B cell (primary cell): ENCODE measurements at regions not wholly inside any gene's neighbourhood (a gene's known extent, or its start where the extent isn't known, plus 50 kb on each side); places are given as distances from the start of the nearest gene placed in this dataset.

Source experiments
- ATAC-seq: fragments of 200-7000 bp; cut with Tn5 transposase; one replicate; pipeline ENCODE4 v1.10.0; 2021; ENCODE audit warnings: low read depth, mild to moderate bottlenecking, moderate number of reproducible peaks, moderate library complexity
- CTCF ChIA-PET: fragments of 350-600 bp; sonication (Branson Sonifier 250); formaldehyde crosslinking; loops from one replicate; lab custom pipeline; 2021; ENCODE audit warnings: antibody characterized with exemption, inconsistent platforms; lab: Charles Lee
- POLR2A ChIA-PET: fragments of 350-600 bp; sonication (Branson Sonifier 250); formaldehyde crosslinking; loops from one replicate; lab custom pipeline; 2021; ENCODE audit warnings: antibody characterized with exemption; lab: Charles Lee
- DNase-seq: peaks from one replicate; pipeline ENCODE4 v3.0.0; 2013
- H2AFZ ChIP-seq: 2 replicates; pipeline ENCODE4 v1.6.1; 2012; ENCODE audit warnings: mild to moderate bottlenecking, low read depth, low read length; ENCODE audit not compliant: insufficient read depth, poor library complexity, severe bottlenecking
- H3K27ac ChIP-seq, 2 donors: 1 replicate in 1 of 2; 2 replicates in 1 of 2; pipeline ENCODE4 v1.5.1; 2012 to 2013; ENCODE audit warnings: low read length in 2 of 2, mild to moderate bottlenecking in 2 of 2, moderate library complexity in 1 of 2
- H3K27me3 ChIP-seq, 4 experiments: fragments of 200-600 bp in 1 of 4; sonication (generic) in 1 of 4; replicated peaks in 1 of 4; 1 replicate in 2 of 4; 2 replicates in 2 of 4; pipeline versions ENCODE4 v1.6.1 to v1.7.0; 2013 to 2016; ENCODE audit warnings: low read length in 3 of 4, mild to moderate bottlenecking in 2 of 4, mixed read lengths in 1 of 4, moderate library complexity in 1 of 4; ENCODE audit not compliant: insufficient read depth in 4 of 4, control insufficient read depth in 3 of 4; ENCODE audit errors: control extremely low read depth in 1 of 4
- H3K36me3 ChIP-seq, 2 experiments: replicated peaks in 1 of 2; 1 replicate in 1 of 2; 2 replicates in 1 of 2; pipeline versions ENCODE4 v1.6.1 to v1.7.1; 2013; ENCODE audit warnings: low read length in 1 of 2; ENCODE audit not compliant: insufficient read depth in 2 of 2, control insufficient read depth in 1 of 2; ENCODE audit errors: control extremely low read depth in 1 of 2, extremely low read depth in 1 of 2
- H3K4me1 ChIP-seq, 2 donors: fragments of 200-600 bp in 1 of 2; sonication (generic) in 1 of 2; 1 replicate in 1 of 2; 2 replicates in 1 of 2; pipeline versions ENCODE4 v1.5.1 to v1.6.1; 2013 to 2017; ENCODE audit warnings: low read length in 2 of 2; ENCODE audit not compliant: control insufficient read depth in 2 of 2, insufficient read depth in 2 of 2
- H3K4me2 ChIP-seq: replicated peaks from 2 replicates; pipeline ENCODE3; 2012; ENCODE audit warnings: mild to moderate bottlenecking, low read depth, low read length; ENCODE audit not compliant: poor library complexity, severe bottlenecking
- H3K4me3 ChIP-seq, 5 experiments: fragments of 200-600 bp in 1 of 5; sonication (generic) in 1 of 5; 1 replicate in 3 of 5; 2 replicates in 2 of 5; pipeline versions ENCODE4 v1.5.1 to v1.7.0; 2011 to 2016; ENCODE audit warnings: low read length in 4 of 5, mild to moderate bottlenecking in 4 of 5, low read depth in 2 of 5, control low read depth in 1 of 5, moderate library complexity in 1 of 5; ENCODE audit not compliant: insufficient read depth in 1 of 5; ENCODE audit errors: control extremely low read depth in 1 of 5, extremely low read depth in 1 of 5
- H3K79me2 ChIP-seq: fragments of 200-600 bp; sonication (generic); one replicate; pipeline ENCODE4 v1.6.0; 2016; ENCODE audit warnings: low read length; ENCODE audit not compliant: control insufficient read depth, insufficient read depth
- H3K9ac ChIP-seq: fragments of 200-600 bp; sonication (generic); 2 replicates; pipeline ENCODE4 v1.6.1; 2017; ENCODE audit warnings: mild to moderate bottlenecking, low read length, moderate library complexity
- H3K9me3 ChIP-seq, 3 donors: one replicate each; pipeline versions ENCODE4 v1.6.1 to v1.7.1; 2013; ENCODE audit warnings: low read length in 2 of 3; ENCODE audit not compliant: control insufficient read depth in 2 of 3, insufficient read depth in 1 of 3; ENCODE audit errors: control extremely low read depth in 1 of 3
- H4K20me1 ChIP-seq: 2 replicates; pipeline ENCODE4 v1.6.0; 2012; ENCODE audit warnings: mild to moderate bottlenecking, low read length; ENCODE audit not compliant: insufficient read depth, control insufficient read depth, poor library complexity, severe bottlenecking
- H3K27ac Mint-ChIP-seq: one replicate; pipeline ENCODE4 v1.8.0; 2021; ENCODE audit warnings: mixed read lengths
- H3K27me3 Mint-ChIP-seq: one replicate; pipeline ENCODE4 v1.8.0; 2021; ENCODE audit warnings: mixed read lengths
- H3K4me1 Mint-ChIP-seq: one replicate; pipeline ENCODE4 v1.8.0; 2021; ENCODE audit warnings: mixed read lengths
- H3K4me3 Mint-ChIP-seq: one replicate; pipeline ENCODE4 v1.8.0; 2021; ENCODE audit warnings: mixed read lengths
- H3K9me3 Mint-ChIP-seq: one replicate; pipeline ENCODE4 v1.8.0; 2022; ENCODE audit warnings: mixed read lengths; ENCODE audit not compliant: insufficient read depth
- CTCF ChIP-seq: fragments of 200-600 bp; IDR thresholded peaks from one replicate; pipeline ENCODE4 v1.8.0; 2022; ENCODE audit warnings: antibody characterized with exemption, mild to moderate bottlenecking
- EZH2 ChIP-seq: IDR thresholded peaks from 2 replicates; pipeline ENCODE4 v1.6.1; 2012; ENCODE audit warnings: borderline replicate concordance, low read depth, mild to moderate bottlenecking, moderate library complexity, low read length; ENCODE audit not compliant: insufficient read depth, poor library complexity, severe bottlenecking
- WGBS: methylation state at CpG from one replicate; pipeline ENCODE4 v1.1.5; 2013; ENCODE audit warnings: missing lambda C conversion rate; ENCODE audit not compliant: insufficient coverage; 5-methylcytosine and 5-hydroxymethylcytosine counted together
- intact Hi-C: fragments of 100-400 bp; cut with micrococcal nuclease; formaldehyde crosslinking; loops from one replicate; pipeline ENCODE4 v1.10.0; 2022

DNA sequence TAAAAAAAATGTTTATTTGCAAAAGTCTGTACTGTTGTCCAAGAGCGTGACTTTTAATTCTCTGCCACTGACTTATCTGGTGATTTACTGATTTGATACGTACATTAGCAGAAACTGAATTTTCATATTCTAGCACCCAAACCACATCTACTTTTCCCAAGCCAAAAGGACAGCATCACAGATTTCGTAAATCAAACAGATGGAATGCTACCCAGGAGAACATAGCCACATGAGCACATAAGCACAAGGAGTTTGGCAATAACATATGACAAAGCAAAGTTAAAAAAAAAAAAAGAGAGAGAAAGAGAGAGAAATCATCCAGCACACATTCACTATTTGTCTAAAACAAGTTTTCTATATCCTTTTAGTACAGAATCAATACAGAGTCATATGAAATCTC is 83.7 kb downstream of the HINT1 start:
- H3K36me3 ChIP-seq: no peaks in the 10 kb centered on the region
- ChIA-PET POLR2A (no interaction called here), CTCF (no interaction called here)
- Mint-ChIP-seq H3K27ac (no peak overlapping the region), H3K9me3 (no peaks in the 10 kb centered on the region), H3K4me3 (no peak overlapping the region), H3K27me3 (peaks cover 15% of the 10 kb centered on the region), H3K4me1 (peaks cover 2% of the 10 kb centered on the region)
- H2AFZ ChIP-seq: no peak overlapping the region
- DNase-seq (no peak), ATAC-seq (no peak)
- peaks cover 0 to 3% of the 10 kb centered on the region in 2 donors for H3K4me1 ChIP-seq
- 100% methylated on average over 1 of the region's 3 CpGs for WGBS
- H3K27me3 ChIP-seq: no peaks in the 10 kb centered on the region
- TF ChIP-seq EZH2 (no peak), CTCF (no peak)
- no peaks in the 10 kb centered on the region for H4K20me1 ChIP-seq
- H3K79me2 ChIP-seq: no peaks in the 10 kb centered on the region
- H3K9ac ChIP-seq: no peak overlapping the region
- no peak overlapping the region for H3K4me3 ChIP-seq
- H3K27ac ChIP-seq: no peak overlapping the region
- H3K9me3 ChIP-seq: no peaks in the 10 kb centered on the region
- H3K4me2 ChIP-seq: no peak overlapping the region
- intact Hi-C loops: no loop called here

DNA sequence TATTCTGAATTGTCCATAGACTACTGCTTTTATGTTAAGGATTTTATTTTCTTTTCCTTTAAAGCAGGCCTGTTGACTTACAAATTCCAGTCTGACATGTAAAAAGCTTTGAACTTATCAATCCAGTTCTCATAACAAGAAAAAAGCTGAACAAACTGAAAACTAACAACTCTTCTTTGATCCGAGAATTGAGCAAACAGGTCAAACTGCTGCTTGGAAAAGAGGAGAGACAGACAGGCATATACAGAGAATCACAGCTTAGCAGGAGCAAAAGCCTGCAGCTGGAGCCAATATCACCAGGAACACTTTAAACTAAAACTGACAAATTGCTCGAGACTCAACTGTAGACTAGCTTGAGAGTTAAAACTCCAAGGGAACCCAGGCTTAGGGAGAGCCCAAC is 85.8 kb downstream of the HINT1 start:
- no peak overlapping the region for H3K4me3 Mint-ChIP-seq
- no peaks in the 10 kb centered on the region for H3K79me2 ChIP-seq
- H3K27ac Mint-ChIP-seq: no peak overlapping the region
- intact Hi-C loops: no loop called here
- no peak overlapping the region for H3K27ac ChIP-seq
- H3K4me3 ChIP-seq: no peak overlapping the region
- H4K20me1 ChIP-seq: no peaks in the 10 kb centered on the region
- 88% methylated on average over 1 of the region's 2 CpGs for WGBS
- no peak for TF ChIP-seq CTCF
- TF ChIP-seq EZH2: no peak
- no peaks in the 10 kb centered on the region for H3K9me3 ChIP-seq
- peaks cover 0 to 3% of the 10 kb centered on the region in 2 donors for H3K4me1 ChIP-seq
- H3K9ac ChIP-seq: no peak overlapping the region
- no peak for DNase-seq
- no peak overlapping the region for H2AFZ ChIP-seq
- no peaks in the 10 kb centered on the region for H3K27me3 ChIP-seq
- H3K27me3 Mint-ChIP-seq: peaks cover 6% of the 10 kb centered on the region
- H3K9me3 Mint-ChIP-seq: no peaks in the 10 kb centered on the region
- H3K4me1 Mint-ChIP-seq: peaks cover 2% of the 10 kb centered on the region
- POLR2A ChIA-PET: no interaction called here
- CTCF ChIA-PET: interaction anchor here (0.6 kb wide), 1 partner anchor 9 kb away, joined by 5 read pairs; no protein-coding TSS in a partner anchor
- H3K4me2 ChIP-seq: no peak overlapping the region
- ATAC-seq: no peak
- no peaks in the 10 kb centered on the region for H3K36me3 ChIP-seq
